ENCODE measurements at regions not wholly inside any gene's neighbourhood (a gene's known extent, or its start where the extent isn't known, plus 50 kb on each side); places are given as distances from the start of the nearest gene placed in this dataset.

GRCh38 chr9:91066856-91067255 is 265.2 kb downstream of the SYK start:
- TF ChIP-seq EZH2 (IDR thresholded peaks at IDR 0.05): no peak
- no peak for TF ChIP-seq POLR2AphosphoS5 (IDR thresholded peaks at IDR 0.05; ENCODE audit: borderline replicate concordance, low read depth, low read length)
- no peak for TF ChIP-seq FOXP2 (optimal IDR thresholded peaks at IDR 0.05; ENCODE audit: control extremely low read depth, extremely low read length, insufficient read depth)
